ENCODE measurements at regions not wholly inside any gene's neighbourhood (a gene's known extent, or its start where the extent isn't known, plus 50 kb on each side); places are given as distances from the start of the nearest gene placed in this dataset.

DNA sequence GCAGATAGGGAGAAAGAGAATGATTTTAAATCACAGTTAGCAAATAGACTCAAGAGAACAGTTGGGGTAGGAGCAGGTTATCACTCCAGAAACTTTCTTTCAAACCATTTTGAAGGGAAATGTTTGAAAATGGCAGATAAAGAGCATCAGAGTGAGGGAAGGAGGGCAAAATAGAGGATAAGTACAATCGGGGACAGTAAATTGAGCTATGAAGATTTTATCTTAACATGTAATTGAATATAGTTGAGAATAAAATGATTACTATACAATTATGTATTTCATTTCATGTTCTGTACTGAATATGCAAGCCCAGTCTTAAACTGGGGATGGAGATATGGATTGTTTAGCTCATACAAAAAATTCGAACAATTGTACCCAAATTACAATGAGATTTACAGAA is 54.0 kb downstream of the MAP10 start:
- H4K20me1 ChIP-seq (ENCODE audit: insufficient read depth, poor library complexity, severe bottlenecking) = no peaks in the 10 kb centered on the region
- no peak for DNase-seq (ENCODE audit: low spot score)
- no peaks in the 10 kb centered on the region for H3K9me3 ChIP-seq (ENCODE audit: low read depth)
- H2AFZ ChIP-seq = no peak overlapping the region
- 90% methylated on average over 2 of the region's 2 CpGs for WGBS (ENCODE audit: low lambda C conversion rate, missing lambda C conversion rate)
- no peak for TF ChIP-seq EZH2 (IDR thresholded peaks at IDR 0.05; ENCODE audit: borderline replicate concordance)
- no peak for TF ChIP-seq EZH2phosphoT487 (IDR thresholded peaks at IDR 0.05; ENCODE audit: low read depth, severe bottlenecking, unreplicated experiment)
- TF ChIP-seq, protein P1, sequence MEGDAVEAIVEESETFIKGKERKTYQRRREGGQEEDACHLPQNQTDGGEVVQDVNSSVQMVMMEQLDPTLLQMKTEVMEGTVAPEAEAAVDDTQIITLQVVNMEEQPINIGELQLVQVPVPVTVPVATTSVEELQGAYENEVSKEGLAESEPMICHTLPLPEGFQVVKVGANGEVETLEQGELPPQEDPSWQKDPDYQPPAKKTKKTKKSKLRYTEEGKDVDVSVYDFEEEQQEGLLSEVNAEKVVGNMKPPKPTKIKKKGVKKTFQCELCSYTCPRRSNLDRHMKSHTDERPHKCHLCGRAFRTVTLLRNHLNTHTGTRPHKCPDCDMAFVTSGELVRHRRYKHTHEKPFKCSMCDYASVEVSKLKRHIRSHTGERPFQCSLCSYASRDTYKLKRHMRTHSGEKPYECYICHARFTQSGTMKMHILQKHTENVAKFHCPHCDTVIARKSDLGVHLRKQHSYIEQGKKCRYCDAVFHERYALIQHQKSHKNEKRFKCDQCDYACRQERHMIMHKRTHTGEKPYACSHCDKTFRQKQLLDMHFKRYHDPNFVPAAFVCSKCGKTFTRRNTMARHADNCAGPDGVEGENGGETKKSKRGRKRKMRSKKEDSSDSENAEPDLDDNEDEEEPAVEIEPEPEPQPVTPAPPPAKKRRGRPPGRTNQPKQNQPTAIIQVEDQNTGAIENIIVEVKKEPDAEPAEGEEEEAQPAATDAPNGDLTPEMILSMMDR (IDR thresholded peaks at IDR 0.05; ENCODE audit: poor library complexity) = no peak
- no peaks in the 10 kb centered on the region for H3K9me2 ChIP-seq (replicated peaks; ENCODE audit: insufficient read depth)
- H3K4me3 ChIP-seq = no peak overlapping the region
- H3K36me3 ChIP-seq (replicated peaks; ENCODE audit: insufficient read depth, low read depth) = no peaks in the 10 kb centered on the region
- H3K27me3 ChIP-seq = no peaks in the 10 kb centered on the region
- H3K27ac ChIP-seq = no peak overlapping the region
- H3K4me1 ChIP-seq (ENCODE audit: insufficient read depth) = no peaks in the 10 kb centered on the region
- H3K79me2 ChIP-seq = no peaks in the 10 kb centered on the region
- H3K4me2 ChIP-seq = no peak overlapping the region

DNA sequence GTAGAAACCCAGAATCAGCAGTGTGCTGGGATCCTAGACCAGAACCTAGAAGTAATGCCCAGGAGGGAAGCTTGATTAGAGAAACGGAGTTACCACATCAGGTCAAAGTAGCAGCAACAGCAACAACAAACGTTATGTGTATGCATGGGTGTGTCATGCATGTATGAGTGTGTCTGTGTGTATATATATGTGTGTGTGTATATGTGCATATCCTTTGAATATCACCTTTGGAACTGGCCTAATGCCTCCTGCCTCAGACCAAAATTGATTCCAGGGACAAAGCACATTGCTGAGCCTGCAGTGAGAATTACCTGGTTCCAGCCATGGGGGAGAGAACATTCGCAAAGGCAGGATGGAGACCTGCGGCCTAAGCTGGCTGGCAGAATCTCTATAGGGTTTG is 55.9 kb downstream of the MAP10 start:
- no peaks in the 10 kb centered on the region for H3K9me3 ChIP-seq (ENCODE audit: low read depth)
- H3K4me3 ChIP-seq = no peak overlapping the region
- H3K27ac ChIP-seq = no peak overlapping the region
- no peaks in the 10 kb centered on the region for H3K4me1 ChIP-seq (ENCODE audit: insufficient read depth)
- WGBS (ENCODE audit: low lambda C conversion rate, missing lambda C conversion rate) = 88% methylated on average over 4 of the region's 4 CpGs
- no peak for TF ChIP-seq EZH2phosphoT487 (IDR thresholded peaks at IDR 0.05; ENCODE audit: low read depth, severe bottlenecking, unreplicated experiment)
- no peak for TF ChIP-seq EZH2 (IDR thresholded peaks at IDR 0.05; ENCODE audit: borderline replicate concordance)
- H3K4me2 ChIP-seq = no peak overlapping the region
- H3K79me2 ChIP-seq = no peaks in the 10 kb centered on the region
- H4K20me1 ChIP-seq (ENCODE audit: insufficient read depth, poor library complexity, severe bottlenecking) = no peaks in the 10 kb centered on the region
- no peaks in the 10 kb centered on the region for H3K36me3 ChIP-seq (replicated peaks; ENCODE audit: insufficient read depth, low read depth)
- no peak for DNase-seq (ENCODE audit: low spot score)
- H3K9me2 ChIP-seq (replicated peaks; ENCODE audit: insufficient read depth) = no peaks in the 10 kb centered on the region
- no peak overlapping the region for H2AFZ ChIP-seq
- H3K27me3 ChIP-seq = no peaks in the 10 kb centered on the region

DNA sequence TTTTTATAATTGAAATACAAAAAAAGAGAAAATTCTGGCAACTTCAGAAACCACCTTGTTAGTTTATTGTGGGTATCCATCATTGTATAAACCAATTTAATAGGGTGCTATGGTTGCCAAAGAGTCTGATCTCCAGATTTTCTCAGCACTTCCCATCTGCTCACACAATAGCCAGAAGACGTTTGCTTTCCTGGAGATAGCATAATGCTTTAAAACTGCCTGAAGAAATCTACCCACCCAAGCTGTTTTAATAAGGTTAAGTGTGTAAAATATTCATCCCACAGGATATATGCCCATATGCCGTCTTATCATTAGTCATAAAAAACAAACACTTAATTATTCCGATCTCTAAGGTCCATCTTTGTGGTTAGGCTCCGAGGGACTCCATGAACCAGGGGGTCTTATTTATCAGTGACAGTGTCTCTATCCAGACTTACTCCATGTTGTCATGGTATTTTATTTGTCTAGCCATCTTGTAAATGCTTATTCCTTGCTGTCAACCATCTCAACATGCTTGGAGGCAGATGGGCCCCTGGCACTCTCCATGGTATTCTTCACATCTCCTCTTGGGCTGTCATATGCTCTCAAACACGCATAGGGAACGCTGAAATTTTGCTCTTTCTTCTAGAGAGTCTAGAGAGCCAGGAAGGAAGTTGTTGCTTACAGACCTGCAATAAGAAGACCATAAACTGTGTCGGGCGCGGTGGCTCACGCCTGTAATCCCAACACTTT is 58.5 kb downstream of the MAP10 start:
- Histone ChIP-seq H4K20me1 (ENCODE audit: insufficient read depth, poor library complexity, severe bottlenecking) (no peaks in the 10 kb centered on the region), H3K4me2 (no peak overlapping the region), H3K4me1 (ENCODE audit: insufficient read depth) (no peaks in the 10 kb centered on the region), H2AFZ (no peak overlapping the region), H3K4me3 (no peak overlapping the region), H3K9me2 (replicated peaks; ENCODE audit: insufficient read depth) (no peaks in the 10 kb centered on the region), H3K79me2 (no peaks in the 10 kb centered on the region), H3K9me3 (ENCODE audit: low read depth) (no peaks in the 10 kb centered on the region), H3K27me3 (no peaks in the 10 kb centered on the region), H3K36me3 (replicated peaks; ENCODE audit: insufficient read depth, low read depth) (no peaks in the 10 kb centered on the region), H3K27ac (no peak overlapping the region)
- TF ChIP-seq EZH2phosphoT487 (IDR thresholded peaks at IDR 0.05; ENCODE audit: low read depth, severe bottlenecking, unreplicated experiment) (no peak), EZH2 (IDR thresholded peaks at IDR 0.05; ENCODE audit: borderline replicate concordance) (no peak)
- TF ChIP-seq, protein P1 (IDR thresholded peaks at IDR 0.05; ENCODE audit: poor library complexity) = no peak
- no peak for DNase-seq (ENCODE audit: low spot score)
- WGBS (ENCODE audit: low lambda C conversion rate, missing lambda C conversion rate) = 76% methylated on average over 10 of the region's 10 CpGs

DNA sequence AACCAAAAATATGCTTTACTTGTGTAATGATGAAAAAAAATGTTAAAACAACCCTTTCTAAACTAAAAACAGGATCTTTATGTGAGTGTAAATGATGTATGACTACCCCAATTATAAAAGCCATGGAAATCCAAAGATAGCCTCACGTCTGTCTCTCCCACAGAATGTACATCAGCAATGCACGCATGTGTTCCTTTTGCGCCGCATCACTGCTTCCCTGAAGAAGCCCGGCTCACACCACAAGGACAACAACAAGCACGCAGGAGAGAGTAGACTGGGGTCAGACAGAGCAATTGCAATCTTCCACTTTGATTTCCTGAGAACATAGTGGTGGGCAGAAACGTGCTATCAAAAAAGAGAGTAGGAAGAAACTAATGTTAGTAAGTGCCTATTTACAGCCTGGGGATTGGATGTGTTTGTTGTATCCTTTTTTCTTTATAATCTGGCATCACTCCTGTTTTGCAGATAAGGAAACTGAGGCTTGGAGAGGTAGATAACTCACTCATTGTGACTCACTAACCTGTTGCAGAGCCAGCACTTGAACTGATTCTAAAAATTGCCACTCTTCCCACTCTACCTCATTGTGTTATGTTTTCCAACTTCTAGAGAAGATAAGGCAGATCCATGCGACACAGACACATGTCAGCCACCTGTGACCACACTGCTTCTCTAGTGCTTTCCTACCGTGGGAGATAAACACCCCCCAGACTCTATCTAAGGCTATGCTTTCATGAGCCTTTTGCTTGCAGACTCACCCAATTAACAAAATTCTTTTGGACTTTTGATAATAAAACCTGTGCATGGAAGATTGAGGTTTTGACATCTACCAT is 60.1 kb downstream of the MAP10 start:
- Histone ChIP-seq H3K27ac (no peak overlapping the region), H3K36me3 (replicated peaks; ENCODE audit: insufficient read depth, low read depth) (no peaks in the 10 kb centered on the region), H3K4me1 (ENCODE audit: insufficient read depth) (no peaks in the 10 kb centered on the region), H3K27me3 (no peaks in the 10 kb centered on the region), H3K79me2 (no peaks in the 10 kb centered on the region), H3K9me2 (replicated peaks; ENCODE audit: insufficient read depth) (no peaks in the 10 kb centered on the region), H2AFZ (no peak overlapping the region), H3K4me2 (no peak overlapping the region), H3K9me3 (ENCODE audit: low read depth) (no peaks in the 10 kb centered on the region), H3K4me3 (no peak overlapping the region), H4K20me1 (ENCODE audit: insufficient read depth, poor library complexity, severe bottlenecking) (no peaks in the 10 kb centered on the region)
- WGBS (ENCODE audit: low lambda C conversion rate, missing lambda C conversion rate) = 85% methylated on average over 9 of the region's 9 CpGs
- DNase-seq (ENCODE audit: low spot score) = no peak
- TF ChIP-seq, protein P1 (IDR thresholded peaks at IDR 0.05; ENCODE audit: poor library complexity) = no peak
- TF ChIP-seq EZH2phosphoT487 (IDR thresholded peaks at IDR 0.05; ENCODE audit: low read depth, severe bottlenecking, unreplicated experiment) (no peak), EZH2 (IDR thresholded peaks at IDR 0.05; ENCODE audit: borderline replicate concordance) (no peak)

Data from hepatocyte (in vitro differentiated cells).